ENCODE measurements at regions not wholly inside any gene's neighbourhood (a gene's known extent, or its start where the extent isn't known, plus 50 kb on each side); places are given as distances from the start of the nearest gene placed in this dataset.

DNA sequence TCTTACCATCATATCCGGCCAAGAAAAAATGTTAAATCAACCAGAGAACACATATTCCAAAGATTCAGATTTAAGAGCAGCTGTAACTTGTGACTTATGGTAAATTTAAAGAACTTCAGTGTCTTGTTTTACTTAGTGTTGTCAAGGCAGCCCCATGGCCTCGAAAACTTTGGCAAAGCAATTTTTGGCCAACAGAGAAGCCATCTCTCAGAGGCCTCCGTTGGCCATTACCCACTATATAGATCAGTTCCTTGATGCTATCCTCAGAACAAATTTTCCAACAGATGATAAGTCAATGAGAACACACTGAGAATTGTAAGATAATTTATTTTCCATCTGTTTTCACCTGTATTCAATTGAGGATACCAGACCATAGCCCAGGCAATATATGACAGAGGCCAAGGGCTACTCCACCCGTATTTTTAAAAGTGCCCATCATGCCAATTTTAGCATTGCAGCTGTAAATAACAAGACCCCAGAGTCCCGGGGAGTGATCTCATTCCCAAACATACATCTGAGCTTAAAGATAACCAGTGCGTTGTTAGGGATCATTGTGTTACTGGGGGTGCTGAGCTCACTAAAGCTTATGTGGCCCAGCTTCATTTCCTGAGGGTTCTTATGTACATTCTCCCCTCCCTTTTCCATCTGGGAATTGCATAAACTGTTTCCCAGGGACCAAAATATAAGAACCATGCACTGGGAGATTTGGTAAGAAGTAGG is 50.0 kb upstream of the PDHA1 start:
- no peak overlapping the region for H3K27ac Mint-ChIP-seq
- peaks cover 19% of the 10 kb centered on the region for H3K4me1 Mint-ChIP-seq
- H3K27me3 Mint-ChIP-seq (ENCODE audit: low read depth), result peaks cover 19% of the 10 kb centered on the region
- DNase-seq (ENCODE audit: low spot score) (no peak), ATAC-seq (no peak)
- H3K4me3 Mint-ChIP-seq, result no peak overlapping the region
- ChIA-PET POLR2A (no interaction called here), CTCF (no interaction called here)
- TF ChIP-seq, protein P1, sequence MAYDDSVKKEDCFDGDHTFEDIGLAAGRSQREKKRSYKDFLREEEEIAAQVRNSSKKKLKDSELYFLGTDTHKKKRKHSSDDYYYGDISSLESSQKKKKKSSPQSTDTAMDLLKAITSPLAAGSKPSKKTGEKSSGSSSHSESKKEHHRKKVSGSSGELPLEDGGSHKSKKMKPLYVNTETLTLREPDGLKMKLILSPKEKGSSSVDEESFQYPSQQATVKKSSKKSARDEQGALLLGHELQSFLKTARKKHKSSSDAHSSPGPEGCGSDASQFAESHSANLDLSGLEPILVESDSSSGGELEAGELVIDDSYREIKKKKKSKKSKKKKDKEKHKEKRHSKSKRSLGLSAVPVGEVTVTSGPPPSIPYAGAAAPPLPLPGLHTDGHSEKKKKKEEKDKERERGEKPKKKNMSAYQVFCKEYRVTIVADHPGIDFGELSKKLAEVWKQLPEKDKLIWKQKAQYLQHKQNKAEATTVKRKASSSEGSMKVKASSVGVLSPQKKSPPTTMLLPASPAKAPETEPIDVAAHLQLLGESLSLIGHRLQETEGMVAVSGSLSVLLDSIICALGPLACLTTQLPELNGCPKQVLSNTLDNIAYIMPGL (CRISPR knock-in tag; IDR thresholded peaks at IDR 0.05), result no peak
- TF ChIP-seq USF2 (CRISPR knock-in tag; IDR thresholded peaks at IDR 0.05), result no peak
- TF ChIP-seq, protein P2, sequence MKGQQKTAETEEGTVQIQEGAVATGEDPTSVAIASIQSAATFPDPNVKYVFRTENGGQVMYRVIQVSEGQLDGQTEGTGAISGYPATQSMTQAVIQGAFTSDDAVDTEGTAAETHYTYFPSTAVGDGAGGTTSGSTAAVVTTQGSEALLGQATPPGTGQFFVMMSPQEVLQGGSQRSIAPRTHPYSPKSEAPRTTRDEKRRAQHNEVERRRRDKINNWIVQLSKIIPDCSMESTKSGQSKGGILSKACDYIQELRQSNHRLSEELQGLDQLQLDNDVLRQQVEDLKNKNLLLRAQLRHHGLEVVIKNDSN (CRISPR knock-in tag; IDR thresholded peaks at IDR 0.05), result no peak
- TF ChIP-seq, protein P3, sequence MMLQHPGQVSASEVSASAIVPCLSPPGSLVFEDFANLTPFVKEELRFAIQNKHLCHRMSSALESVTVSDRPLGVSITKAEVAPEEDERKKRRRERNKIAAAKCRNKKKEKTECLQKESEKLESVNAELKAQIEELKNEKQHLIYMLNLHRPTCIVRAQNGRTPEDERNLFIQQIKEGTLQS (CRISPR knock-in tag; conservative IDR thresholded peaks at IDR 0.05), result no peak
- TF ChIP-seq ESRRA (CRISPR knock-in tag; IDR thresholded peaks at IDR 0.05; ENCODE audit: borderline replicate concordance), result no peak
- no peak for TF ChIP-seq NR1H2 (CRISPR knock-in tag; IDR thresholded peaks at IDR 0.05)
- no peak for TF ChIP-seq NR2C2 (CRISPR knock-in tag; IDR thresholded peaks at IDR 0.05)
- TF ChIP-seq JAZF1 (CRISPR knock-in tag; IDR thresholded peaks at IDR 0.05), result no peak
- TF ChIP-seq, protein P4, sequence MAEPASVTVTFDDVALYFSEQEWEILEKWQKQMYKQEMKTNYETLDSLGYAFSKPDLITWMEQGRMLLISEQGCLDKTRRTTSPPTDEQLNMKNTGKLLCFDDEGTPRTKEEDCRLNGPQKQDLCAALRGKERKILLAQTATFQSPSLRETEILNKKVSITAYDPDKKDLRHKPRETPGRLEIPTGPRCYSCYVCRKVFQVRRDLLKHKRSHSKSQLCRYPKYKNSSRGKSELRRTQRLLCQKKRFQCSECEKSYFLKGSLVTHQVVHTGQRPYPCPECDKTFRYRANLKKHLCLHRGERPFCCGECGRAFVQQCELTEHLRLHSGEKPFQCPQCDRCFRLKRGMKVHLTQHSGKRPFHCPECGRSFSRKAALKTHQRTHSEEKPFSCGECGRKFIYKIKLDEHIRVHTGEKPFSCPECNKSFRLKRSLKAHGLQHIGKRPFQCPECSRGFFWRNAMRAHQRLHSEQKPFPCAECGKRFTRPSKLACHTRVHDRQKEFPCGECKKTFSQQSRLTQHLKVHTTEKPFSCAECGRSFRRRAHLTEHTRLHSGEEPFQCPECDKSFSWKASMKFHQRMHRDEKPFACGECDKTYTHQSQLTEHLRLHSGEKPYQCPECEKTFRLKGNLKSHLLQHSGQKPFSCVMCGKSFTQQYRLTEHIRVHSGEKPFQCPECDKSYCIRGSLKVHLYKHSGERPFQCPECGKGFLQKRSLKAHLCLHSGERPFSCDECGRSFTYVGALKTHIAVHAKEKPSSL (CRISPR knock-in tag; conservative IDR thresholded peaks at IDR 0.05), result no peak
- no peak for TF ChIP-seq ETV6 (CRISPR knock-in tag; IDR thresholded peaks at IDR 0.05)
- no peak for TF ChIP-seq SMAD4 (CRISPR knock-in tag; IDR thresholded peaks at IDR 0.05)
- TF ChIP-seq GTF2I (CRISPR knock-in tag; conservative IDR thresholded peaks at IDR 0.05), result no peak
- no peak for TF ChIP-seq NFYB (CRISPR knock-in tag; conservative IDR thresholded peaks at IDR 0.05; ENCODE audit: low read depth)
- H3K9me3 Mint-ChIP-seq, result no peaks in the 10 kb centered on the region
- 0 out of 2 replicates have a peak, but pooled peaks cover 4% of the 10 kb centered on the region for H3K36me3 Mint-ChIP-seq
